IMR-90 (cell line): ENCODE measurements at regions not wholly inside any gene's neighbourhood (a gene's known extent, or its start where the extent isn't known, plus 50 kb on each side); places are given as distances from the start of the nearest gene placed in this dataset.

ENCODE experiments used
- ATAC-seq: fragments of 200-7000 bp; cut with Tn5 transposase; 2 replicates; pipeline ENCODE4 v1.9.1; 2020; ENCODE audit warnings: low read depth, mild to moderate bottlenecking, moderate library complexity
- BruUV-seq: library from RNA; stranded (reverse); fragments of 400-500 nt; replicated peaks from 2 replicates; lab custom pipeline; 2021; lab: Mats Ljungman, UMichigan
- CTCF ChIA-PET: fragments of 300-600 bp; formaldehyde crosslinking; extraction: SDS; loops from one replicate; lab custom pipeline; 2021; ENCODE audit warnings: antibody characterized with exemption; lab: Yijun Ruan, JAX
- POLR2A ChIA-PET: fragments of 300-600 bp; sonication (Branson Sonifier 250); formaldehyde crosslinking; loops from one replicate; lab custom pipeline; 2022; ENCODE audit warnings: antibody characterized with exemption; ENCODE audit not compliant: unreplicated experiment; lab: Charles Lee
- DNase-seq: peaks from one replicate; pipeline ENCODE4 v3.0.0; 2013
- H2AFZ ChIP-seq: replicated peaks from 2 replicates; pipeline ENCODE3; 2013; ENCODE audit warnings: low read length, mild to moderate bottlenecking; ENCODE audit not compliant: poor library complexity
- H2AK5ac ChIP-seq: 2 replicates; pipeline ENCODE4 v1.6.1; 2013; ENCODE audit warnings: low read depth, low read length, inconsistent platforms
- H2AK9ac ChIP-seq: replicated peaks from 2 replicates; pipeline ENCODE3; 2013; ENCODE audit warnings: mild to moderate bottlenecking, low read depth, low read length, moderate library complexity; ENCODE audit not compliant: poor library complexity
- H2BK120ac ChIP-seq: 2 replicates; pipeline ENCODE4 v1.6.1; 2013; ENCODE audit warnings: low read depth, low read length, inconsistent platforms
- H2BK15ac ChIP-seq: 3 replicates; pipeline ENCODE4 v1.6.1; 2013; ENCODE audit warnings: low read depth, low read length, inconsistent platforms
- H2BK20ac ChIP-seq: 2 replicates; pipeline ENCODE4 v1.6.1; 2013; ENCODE audit warnings: low read depth, mild to moderate bottlenecking, inconsistent platforms, low read length, moderate library complexity
- H2BK5ac ChIP-seq: 2 replicates; pipeline ENCODE4 v1.6.1; 2013; ENCODE audit warnings: mild to moderate bottlenecking, low read depth, low read length, inconsistent platforms; ENCODE audit not compliant: poor library complexity, severe bottlenecking
- H3K14ac ChIP-seq: replicated peaks from 2 replicates; pipeline ENCODE4 v1.6.1; 2013; ENCODE audit warnings: low read depth, low read length, inconsistent platforms
- H3K18ac ChIP-seq: 2 replicates; pipeline ENCODE4 v1.6.1; 2013; ENCODE audit warnings: low read depth, low read length, control low read depth
- H3K23ac ChIP-seq: 2 replicates; pipeline ENCODE4 v1.6.1; 2013; ENCODE audit warnings: low read depth, low read length, inconsistent platforms
- H3K27ac ChIP-seq: 2 replicates; pipeline ENCODE4 v1.5.1; 2013; ENCODE audit warnings: mild to moderate bottlenecking, control low read depth, low read length; ENCODE audit not compliant: insufficient read depth
- H3K27me3 ChIP-seq: 2 replicates; pipeline ENCODE4 v1.6.1; 2013; ENCODE audit warnings: low read length; ENCODE audit not compliant: control insufficient read depth, insufficient read depth
- H3K36me3 ChIP-seq: 2 replicates; pipeline ENCODE4 v1.6.1; 2013; ENCODE audit warnings: low read length, mixed read lengths; ENCODE audit not compliant: control insufficient read depth, insufficient read depth
- H3K4ac ChIP-seq: 2 replicates; pipeline ENCODE4 v1.6.1; 2013; ENCODE audit warnings: low read depth, low read length, inconsistent platforms
- H3K4me1 ChIP-seq: 2 replicates; pipeline ENCODE4 v1.6.1; 2013; ENCODE audit warnings: low read length, mixed read lengths; ENCODE audit not compliant: control insufficient read depth, insufficient read depth
- H3K4me2 ChIP-seq: 2 replicates; pipeline ENCODE4 v1.6.1; 2013; ENCODE audit warnings: low read depth, mild to moderate bottlenecking, control low read depth, low read length, moderate library complexity
- H3K4me3 ChIP-seq: 2 replicates; pipeline ENCODE4 v1.5.1; 2013; ENCODE audit warnings: low read depth, mild to moderate bottlenecking, control low read depth, low read length, moderate library complexity; ENCODE audit not compliant: insufficient read depth
- H3K56ac ChIP-seq: 2 replicates; pipeline ENCODE4 v1.6.1; 2013; ENCODE audit warnings: low read length, inconsistent platforms; ENCODE audit not compliant: insufficient read depth; ENCODE audit errors: extremely low read depth
- H3K79me1 ChIP-seq, 2 experiments: 2 replicates each; pipeline ENCODE4 v1.6.1; 2013; ENCODE audit warnings: low read length in 2 of 2, inconsistent platforms in 1 of 2, low read depth in 1 of 2
- H3K9ac ChIP-seq: 2 replicates; pipeline ENCODE4 v1.6.1; 2013; ENCODE audit warnings: low read depth, low read length, control low read depth
- H3K9me1 ChIP-seq: 2 replicates; pipeline ENCODE4 v1.6.1; 2013; ENCODE audit warnings: low read length, inconsistent platforms; ENCODE audit not compliant: insufficient read depth
- H3K9me3 ChIP-seq: 2 replicates; pipeline ENCODE4 v1.6.1; 2013; ENCODE audit warnings: low read length; ENCODE audit not compliant: control insufficient read depth, insufficient read depth
- H4K20me1 ChIP-seq: 2 replicates; pipeline ENCODE4 v1.6.1; 2013; ENCODE audit warnings: low read length, inconsistent platforms; ENCODE audit not compliant: insufficient read depth
- H4K5ac ChIP-seq: 2 replicates; pipeline ENCODE4 v1.6.1; 2013; ENCODE audit warnings: mild to moderate bottlenecking, low read depth, low read length, control low read depth
- H4K8ac ChIP-seq, 2 experiments: 2 replicates each; pipeline ENCODE4 v1.6.1; 2013; ENCODE audit warnings: low read depth in 2 of 2, low read length in 2 of 2, control low read depth in 1 of 2, inconsistent platforms in 1 of 2
- H4K91ac ChIP-seq: 2 replicates; pipeline ENCODE4 v1.6.1; 2013; ENCODE audit warnings: low read depth, low read length, inconsistent platforms; ENCODE audit not compliant: insufficient read depth
- BHLHE40 ChIP-seq: fragments of 150-350 bp; IDR thresholded peaks from 2 replicates; pipeline ENCODE4 v1.6.1; 2016; ENCODE audit warnings: mild to moderate bottlenecking, low read depth, low read length
- CHD1 ChIP-seq: IDR thresholded peaks from 2 replicates; pipeline ENCODE4 v1.6.1; 2012; ENCODE audit warnings: low read depth, low read length, improper control_type of control experiment
- CTCF ChIP-seq: conservative IDR thresholded peaks from 2 replicates; pipeline ENCODE4 v1.5.1; 2012; ENCODE audit warnings: mild to moderate bottlenecking, low read depth, low read length, improper control_type of control experiment
- ELK1 ChIP-seq: fragments of 150-350 bp; IDR thresholded peaks from 2 replicates; pipeline ENCODE4 v1.6.1; 2016; ENCODE audit warnings: low read depth, mild to moderate bottlenecking, low read length, moderate library complexity, borderline replicate concordance
- FOS ChIP-seq: fragments of 150-350 bp; IDR thresholded peaks from 2 replicates; pipeline ENCODE4 v1.6.1; 2016; ENCODE audit warnings: low read depth, low read length
- MAFK ChIP-seq: IDR thresholded peaks from 2 replicates; pipeline ENCODE4 v1.6.1; 2012; ENCODE audit warnings: low read depth, low read length, improper control_type of control experiment
- MAZ ChIP-seq: IDR thresholded peaks from 2 replicates; pipeline ENCODE4 v1.6.1; 2012; ENCODE audit warnings: low read depth, mild to moderate bottlenecking, low read length, improper control_type of control experiment, moderate library complexity, borderline replicate concordance
- MXI1 ChIP-seq: IDR thresholded peaks from 2 replicates; pipeline ENCODE4 v1.6.1; 2012; ENCODE audit warnings: low read depth, mild to moderate bottlenecking, low read length, moderate library complexity, borderline replicate concordance
- NFE2L2 ChIP-seq: fragments of 150-350 bp; IDR thresholded peaks from 2 replicates; pipeline ENCODE4 v1.6.1; 2016; ENCODE audit warnings: low read depth, mild to moderate bottlenecking, low read length
- POLR2A ChIP-seq: IDR thresholded peaks from 2 replicates; pipeline ENCODE4 v1.6.1; 2012; ENCODE audit warnings: mild to moderate bottlenecking, low read depth, low read length
- RAD21 ChIP-seq: IDR thresholded peaks from 2 replicates; pipeline ENCODE4 v1.6.1; 2012; ENCODE audit warnings: low read length, improper control_type of control experiment
- RCOR1 ChIP-seq: IDR thresholded peaks from 2 replicates; pipeline ENCODE4 v1.6.1; 2012; ENCODE audit warnings: mild to moderate bottlenecking, low read length, improper control_type of control experiment; ENCODE audit not compliant: insufficient replicate concordance
- RFX5 ChIP-seq: IDR thresholded peaks from 2 replicates; pipeline ENCODE4 v1.8.0; 2012; ENCODE audit warnings: low read depth, mild to moderate bottlenecking, low read length, moderate library complexity
- SMC3 ChIP-seq: fragments of 150-350 bp; IDR thresholded peaks from 2 replicates; pipeline ENCODE4 v1.6.1; 2016; ENCODE audit warnings: low read depth, mild to moderate bottlenecking, antibody characterized with exemption, low read length, moderate library complexity
- USF2 ChIP-seq: fragments of 150-350 bp; IDR thresholded peaks from 2 replicates; pipeline ENCODE4 v1.6.1; 2017; ENCODE audit warnings: mild to moderate bottlenecking, antibody characterized with exemption, low read length, low read depth
- WGBS, 2 experiments: methylation state at CpG; one replicate each; pipeline versions ENCODE4 v1.1.5 to v1.1.7; 2013; ENCODE audit warnings: missing lambda C conversion rate in 2 of 2; ENCODE audit not compliant: insufficient read length in 1 of 2; ENCODE audit errors: extremely low coverage in 2 of 2; 5-methylcytosine and 5-hydroxymethylcytosine counted together
- dilution Hi-C: fragments of 300-500 bp; cut with HindIII; formaldehyde crosslinking; loops from one replicate; pipeline ENCODE4 v1.14.3; 2018; ENCODE audit warnings: low sequenced_read_pairs; ENCODE audit not compliant: unreplicated experiment
- in situ Hi-C: fragments of 300-500 bp; cut with MboI; formaldehyde crosslinking; loops from 3 replicates; pipeline ENCODE4 v1.14.3; 2019; ENCODE audit warnings: low sequenced_read_pairs, inconsistent platforms, mixed read lengths
- intact Hi-C: fragments of 100-400 bp; cut with micrococcal nuclease; formaldehyde crosslinking; loops from 2 replicates; pipeline ENCODE4 v1.10.0; 2022

- no peak overlapping the region for H2AK9ac ChIP-seq
- in situ Hi-C loops (loop anchor here (5.0 to 25.0 kb wide), 2 partner anchors 1067 to 1977 kb away; no protein-coding TSS in a partner anchor), intact Hi-C loops (loop anchor here (1.0 to 10.0 kb wide), 10 partner anchors 32 to 1975 kb away; no protein-coding TSS in a partner anchor), dilution Hi-C loops (no loop called here)
- H2BK120ac ChIP-seq: peak overlapping the region; percentile 85
- peak overlapping the region; percentile 20; the same call in 1 of the 2 replicates for H3K9ac ChIP-seq
- ChIA-PET CTCF (interaction anchor here (0.6 to 1.3 kb wide), 11 partner anchors 15 to 1975 kb away, joined by 3 to 5 read pairs (median 3); no protein-coding TSS in a partner anchor), POLR2A (interaction anchor here (0.6 to 1.1 kb wide), 2 partner anchors 823 to 1070 kb away, joined by 3 to 7 read pairs; partner anchors contain the start of gene NR2F2)
- no peak overlapping the region for H3K56ac ChIP-seq
- H3K27ac ChIP-seq: peak overlapping the region; percentile 53; the same call in 1 of the 2 replicates
- H4K5ac ChIP-seq: peak overlapping the region; percentile 52; the same call in 1 of the 2 replicates
- peak overlapping the region; percentile 69 for H4K91ac ChIP-seq
- ATAC-seq (no peak), DNase-seq (no peak)
- H2AK5ac ChIP-seq: peak overlapping the region; percentile 68
- H3K9me3 ChIP-seq: no peaks in the 10 kb centered on the region
- H4K20me1 ChIP-seq: no peaks in the 10 kb centered on the region
- peak overlapping the region; percentile 87; the same call in 1 of the 2 replicates for H3K14ac ChIP-seq
- H3K36me3 ChIP-seq: no peaks in the 10 kb centered on the region
- BruUV-seq: no TSS peak
- H3K18ac ChIP-seq: peak overlapping the region; percentile 72
- H3K27me3 ChIP-seq: no peaks in the 10 kb centered on the region
- H2BK15ac ChIP-seq: peak overlapping the region; percentile 61; the same call in 2 of the 3 replicates
- no peak overlapping the region for H3K4me3 ChIP-seq
- H3K79me1 ChIP-seq: no peaks in the 10 kb centered on the region; a peak in 1 of 4 replicates
- peaks cover 5% of the 10 kb centered on the region for H3K9me1 ChIP-seq
- peaks cover 17% of the 10 kb centered on the region for H3K4me1 ChIP-seq
- WGBS, 2 experiments: 60% methylated on average over 1 of the region's 3 CpGs; no CpG with 5 or more reads in 1 of the 2 experiments
- TF ChIP-seq MAFK (no peak), FOS (no peak), CHD1 (no peak), RFX5 (no peak), SMC3 (no peak), NFE2L2 (no peak), MAZ (no peak), MXI1 (no peak), RCOR1 (no peak), BHLHE40 (no peak), RAD21 (no peak), POLR2A (no peak), ELK1 (no peak), CTCF (no peak), USF2 (no peak)
- peak overlapping the region; percentile 3 to 80; a peak in 3 of 4 replicates for H4K8ac ChIP-seq
- peak overlapping the region; percentile 79; the same call in 1 of the 2 replicates for H3K23ac ChIP-seq
- H3K4me2 ChIP-seq: no peak overlapping the region
- H3K4ac ChIP-seq: peak overlapping the region; percentile 86
- H2AFZ ChIP-seq: peak overlapping the region; percentile 68
- peak overlapping the region; percentile 92 for H2BK20ac ChIP-seq
- H2BK5ac ChIP-seq: peak overlapping the region; percentile 12
These were observed 1028.6 kb downstream of the MCTP2 start for GRCh38 chr15:95259965-95260364.
